IPS-NIHi7 (cell line): ENCODE measurements at regions not wholly inside any gene's neighbourhood (a gene's known extent, or its start where the extent isn't known, plus 50 kb on each side); places are given as distances from the start of the nearest gene placed in this dataset.
A peak's percentile ranks its signal among the peaks of the same experiment; 100 is the strongest.

Experiments
- DNase-seq: peaks from one replicate; pipeline ENCODE4 v3.0.0; 2012; ENCODE audit warnings: mixed read lengths; ENCODE audit errors: extremely low spot score

DNA sequence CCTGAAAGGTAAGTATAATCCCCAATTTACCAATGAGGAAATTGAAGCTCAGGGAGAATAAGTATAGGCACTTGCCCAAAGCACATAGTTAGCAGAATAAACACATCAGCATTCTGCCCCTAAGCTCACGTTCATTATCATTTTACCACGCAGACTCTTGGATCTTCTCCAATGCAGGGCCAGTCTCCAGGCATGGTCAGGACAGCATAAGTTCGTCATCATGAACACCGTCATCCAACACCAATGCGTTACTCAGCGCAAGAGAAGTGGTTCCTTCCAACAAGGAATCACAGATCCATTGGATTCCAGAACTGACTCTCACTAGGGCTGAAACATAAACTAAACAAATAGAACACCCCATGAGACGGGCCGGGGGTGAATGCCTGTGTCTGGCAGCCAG is 86.5 kb upstream of the GPM6B start:
- DNase-seq = no peak

DNA sequence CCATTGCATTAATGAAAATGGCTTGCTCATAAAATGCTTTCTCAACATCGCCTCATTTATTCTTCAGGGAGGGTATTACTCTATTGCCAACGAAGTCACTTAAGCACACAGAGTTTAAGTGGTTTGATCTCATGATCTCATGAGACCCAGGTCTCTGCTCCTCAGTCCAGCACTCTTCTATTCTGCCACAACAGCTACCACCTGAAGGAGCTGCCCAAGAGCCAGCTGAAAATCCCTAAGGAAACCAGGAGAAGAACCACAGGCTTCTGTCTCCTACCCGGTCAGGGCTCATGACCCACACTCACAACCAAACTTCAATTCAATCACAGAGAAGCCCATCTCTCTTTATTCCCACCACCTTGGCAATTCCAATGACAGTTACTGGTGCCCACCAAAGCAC is 85.5 kb upstream of the GPM6B start:
- no peak for DNase-seq

DNA sequence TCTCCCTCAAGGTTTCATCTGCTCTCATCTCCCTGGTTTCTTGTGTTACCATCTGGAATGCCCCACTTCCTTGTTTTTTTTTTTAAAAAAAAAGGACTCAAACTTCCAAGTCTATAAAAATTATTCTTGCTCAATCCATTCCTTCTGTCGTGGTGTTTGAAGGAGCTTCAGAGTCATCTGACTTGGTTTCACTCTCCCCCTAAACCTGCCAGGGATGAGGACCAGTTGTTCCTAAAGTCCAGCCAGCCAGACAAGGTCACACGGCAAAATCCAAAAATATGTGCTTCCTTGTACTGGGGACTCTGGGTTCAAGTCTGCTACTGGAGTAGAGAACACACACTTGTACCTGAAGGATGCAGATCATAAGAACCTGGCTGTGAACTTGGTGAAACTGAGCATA is 84.5 kb upstream of the GPM6B start:
- no peak for DNase-seq

DNA sequence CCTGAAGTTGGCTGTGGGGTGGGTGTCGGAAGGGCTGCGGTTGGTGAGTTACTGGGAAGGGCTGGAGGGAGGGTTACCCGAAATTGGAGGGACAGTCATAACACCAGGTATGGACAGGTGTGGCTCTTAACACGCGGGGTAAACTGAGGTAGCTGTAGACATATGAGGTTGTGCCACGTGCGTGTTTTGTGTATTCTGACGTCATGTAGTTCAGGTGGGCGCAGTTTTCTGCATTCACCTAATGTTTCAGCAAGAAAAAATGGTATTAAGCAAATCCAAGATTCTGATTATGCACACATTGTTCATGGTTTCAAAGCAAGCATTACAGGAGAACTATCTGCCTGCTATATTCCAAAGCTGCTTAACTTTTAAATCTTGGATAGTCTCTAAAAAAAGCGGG is 83.5 kb upstream of the GPM6B start:
- no peak for DNase-seq

DNA sequence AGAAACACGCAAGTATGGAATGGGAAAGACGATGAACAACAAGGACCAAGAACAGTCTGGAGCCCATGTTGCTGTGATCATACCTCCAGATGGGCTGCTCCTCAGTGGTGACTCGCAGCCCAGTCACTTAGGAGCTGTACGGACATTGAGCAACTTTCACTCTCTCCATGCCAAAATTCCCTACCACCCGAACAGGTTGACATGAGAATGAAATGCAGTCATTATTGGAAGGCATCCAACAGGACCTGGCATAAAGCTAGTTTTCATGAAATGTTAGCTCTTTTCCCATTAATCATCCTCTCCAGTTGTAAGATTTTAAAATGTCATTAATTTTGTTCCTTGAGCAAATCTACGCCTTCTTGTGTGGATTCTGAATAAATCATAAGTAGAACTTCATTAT is 82.7 kb upstream of the GPM6B start:
- DNase-seq = no peak

GRCh38 chrX:13898603-13899002 is 81.7 kb upstream of the GPM6B start:
- DNase-seq = no peak

DNA sequence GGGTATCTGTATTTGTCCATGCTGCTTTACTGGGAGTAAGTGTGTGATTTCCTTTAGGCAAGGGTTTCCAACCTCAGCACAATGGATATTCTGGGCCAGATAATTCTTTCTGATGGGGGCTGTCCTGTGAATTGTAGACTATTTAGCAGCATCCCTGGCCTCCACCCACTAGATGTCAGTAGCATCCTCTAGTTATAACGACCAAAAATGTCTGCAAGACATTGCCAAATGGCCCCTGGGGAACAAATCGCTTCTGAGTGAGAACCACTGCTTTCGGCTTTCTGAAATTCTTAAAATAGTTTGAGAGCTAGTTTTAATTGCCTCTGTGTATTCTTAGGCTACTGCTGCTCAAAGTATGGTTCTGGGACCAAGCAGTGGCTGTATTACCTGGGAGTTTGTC is 81.2 kb upstream of the GPM6B start:
- DNase-seq = peak; percentile 43

GRCh38 chrX:13897566-13897965 is 80.7 kb upstream of the GPM6B start:
- DNase-seq = no peak

DNA sequence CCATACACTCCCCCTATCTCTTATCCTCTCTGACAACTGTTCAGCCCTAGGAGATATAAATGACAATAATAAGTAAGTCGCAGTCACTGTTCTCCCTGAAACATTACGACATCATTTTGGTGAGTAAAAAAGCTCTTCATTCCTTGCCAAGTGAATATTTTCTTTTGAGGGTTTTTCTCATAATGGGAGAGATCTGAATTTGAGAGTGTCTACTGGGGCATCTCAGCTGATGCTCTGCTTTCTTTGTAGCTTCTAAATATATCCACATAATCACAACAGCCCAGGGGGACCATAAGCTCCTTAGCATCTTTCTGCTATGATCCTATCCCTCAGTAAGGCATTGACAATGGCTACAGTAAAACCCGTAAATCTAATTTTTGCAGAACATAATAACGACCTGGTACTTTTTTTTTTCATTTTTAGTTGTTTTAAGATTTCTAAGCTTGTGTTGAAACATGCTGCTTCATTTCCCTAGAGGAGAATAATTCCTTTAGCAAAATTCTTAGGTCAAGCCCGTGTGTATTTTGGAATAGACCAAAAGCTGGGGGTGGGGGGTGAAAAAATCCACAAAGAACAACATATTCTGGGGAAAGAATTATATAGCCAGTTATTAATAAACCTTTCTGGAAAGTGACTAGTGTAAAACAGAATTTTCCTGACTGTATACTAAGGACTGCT is 78.1 kb upstream of the GPM6B start:
- no peak for DNase-seq

DNA sequence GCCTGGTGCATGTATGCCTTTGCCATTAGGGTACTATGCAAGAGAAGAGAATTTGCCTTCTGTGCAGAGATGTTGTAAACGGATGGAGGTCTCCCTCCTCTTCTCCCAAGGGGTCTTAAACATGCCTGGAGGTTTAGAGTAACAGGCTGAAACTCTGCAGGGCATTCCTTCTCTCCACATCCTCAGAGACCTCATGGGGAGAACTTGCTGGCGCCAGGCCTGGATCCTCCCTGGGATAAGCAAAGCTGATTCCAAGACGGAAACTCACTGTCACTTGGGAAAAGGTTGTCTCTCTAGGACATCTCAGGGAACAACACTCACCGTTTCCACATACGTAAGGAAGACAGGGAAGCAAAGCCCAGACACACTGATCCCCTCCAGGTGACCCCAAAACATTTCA is 76.9 kb upstream of the GPM6B start:
- peak; percentile 39 for DNase-seq

DNA sequence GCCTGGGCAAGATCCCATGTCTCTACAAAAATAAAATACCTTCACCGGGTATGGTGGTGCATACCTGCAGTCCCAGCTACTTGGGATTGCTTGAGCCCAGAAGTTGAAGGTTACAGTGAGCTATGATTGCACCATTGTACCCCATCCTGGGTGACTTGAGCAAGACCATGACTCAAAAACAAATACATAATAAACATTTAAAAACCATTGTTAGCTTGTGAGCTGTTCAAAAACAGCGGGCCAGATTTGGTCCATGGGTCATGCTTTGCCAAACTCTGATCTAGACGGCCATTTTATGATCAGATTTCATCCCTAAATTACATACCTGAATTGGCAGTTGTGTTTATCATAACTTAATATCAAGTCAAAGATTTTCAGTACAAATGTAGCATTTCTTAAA is 76.0 kb upstream of the GPM6B start:
- no peak for DNase-seq

- no peak for DNase-seq
These were observed 74.7 kb upstream of the GPM6B start for GRCh38 chrX:13891377-13892140.

DNA sequence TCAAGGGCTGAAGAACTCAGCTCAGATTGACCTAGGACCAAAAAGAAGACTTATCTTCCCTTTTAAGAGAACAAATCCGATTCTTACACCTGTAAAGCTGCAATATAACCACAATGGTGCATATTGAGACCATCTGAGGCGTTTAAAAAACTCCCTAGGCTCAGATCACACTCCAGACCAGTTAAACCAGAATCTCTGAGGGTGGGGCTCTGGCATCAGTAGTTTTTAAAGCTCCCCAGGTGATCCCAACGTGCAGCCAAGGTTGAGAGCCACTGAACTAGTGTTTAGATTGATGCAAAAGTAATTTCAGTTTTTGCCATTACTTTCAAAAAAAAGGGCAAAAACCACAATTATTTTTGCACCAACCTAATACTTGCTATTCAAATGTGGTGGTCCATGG is 73.9 kb upstream of the GPM6B start:
- DNase-seq = no peak

- DNase-seq = no peak
These were observed 71.4 kb upstream of the GPM6B start for GRCh38 chrX:13888284-13888683.

GRCh38 chrX:13885591-13885990 is 68.7 kb upstream of the GPM6B start:
- DNase-seq = no peak

- DNase-seq = no peak
These were observed 59.8 kb upstream of the GPM6B start for GRCh38 chrX:13876652-13877051.

GRCh38 chrX:13875572-13875971 is 58.7 kb upstream of the GPM6B start:
- no peak for DNase-seq

GRCh38 chrX:13868591-13868990 is 51.7 kb upstream of the GPM6B start:
- no peak for DNase-seq
